DND-41 (cell line): ENCODE measurements at regions not wholly inside any gene's neighbourhood (a gene's known extent, or its start where the extent isn't known, plus 50 kb on each side); places are given as distances from the start of the nearest gene placed in this dataset.

Experiments
- ATAC-seq: fragments of 200-7000 bp; cut with Tn5 transposase; 3 replicates; pipeline ENCODE4 v1.9.1; 2021; ENCODE audit warnings: low read depth; ENCODE audit not compliant: insufficient read depth
- DNase-seq: peaks from one replicate; pipeline ENCODE4 v3.0.0-alpha.2; 2020
- H2AFZ ChIP-seq: 2 replicates; pipeline ENCODE4 v1.6.0; 2012; ENCODE audit warnings: low read depth, low read length
- H3K27ac ChIP-seq: 2 replicates; pipeline ENCODE4 v1.5.1; 2012; ENCODE audit warnings: low read length, inconsistent platforms
- H3K27me3 ChIP-seq: fragments of 200-600 bp; sonication (generic); 2 replicates; pipeline ENCODE4 v1.6.0; 2012; ENCODE audit warnings: low read length, mild to moderate bottlenecking, inconsistent platforms; ENCODE audit not compliant: insufficient read depth, poor library complexity
- H3K36me3 ChIP-seq: 2 replicates; pipeline ENCODE4 v1.5.1; 2012; ENCODE audit warnings: low read length, inconsistent platforms; ENCODE audit not compliant: insufficient read depth
- H3K4me1 ChIP-seq: 2 replicates; pipeline ENCODE4 v1.5.1; 2012; ENCODE audit warnings: mild to moderate bottlenecking, low read length; ENCODE audit not compliant: insufficient read depth
- H3K4me2 ChIP-seq: 2 replicates; pipeline ENCODE4 v1.6.0; 2012; ENCODE audit warnings: mild to moderate bottlenecking, moderate library complexity, low read length, inconsistent platforms; ENCODE audit not compliant: insufficient read depth
- H3K4me3 ChIP-seq, 2 experiments: fragments of 200-600 bp in 1 of 2; shearing (Covaris generic) in 1 of 2; 2 replicates each; pipeline ENCODE4 v1.5.1; 2012 to 2016; ENCODE audit warnings: inconsistent platforms in 2 of 2, low read length in 2 of 2, mild to moderate bottlenecking in 2 of 2, low read depth in 1 of 2, moderate library complexity in 1 of 2
- H3K79me2 ChIP-seq: 2 replicates; pipeline ENCODE4 v1.6.0; 2012; ENCODE audit warnings: low read length, inconsistent platforms; ENCODE audit not compliant: insufficient read depth
- H3K9ac ChIP-seq: 2 replicates; pipeline ENCODE4 v1.6.0; 2012; ENCODE audit warnings: low read depth, mild to moderate bottlenecking, inconsistent platforms, low read length, moderate library complexity
- H3K9me3 ChIP-seq: 2 replicates; pipeline ENCODE4 v1.5.1; 2012; ENCODE audit warnings: low read length, moderate library complexity, mild to moderate bottlenecking, inconsistent platforms; ENCODE audit not compliant: insufficient read depth, severe bottlenecking
- H4K20me1 ChIP-seq: 2 replicates; pipeline ENCODE4 v1.6.0; 2012; ENCODE audit warnings: low read length; ENCODE audit not compliant: insufficient read depth
- CTCF ChIP-seq: IDR thresholded peaks from 2 replicates; pipeline ENCODE4 v1.5.1; 2012; ENCODE audit warnings: borderline replicate concordance, low read length, moderate library complexity, mild to moderate bottlenecking; ENCODE audit not compliant: poor library complexity, severe bottlenecking; ENCODE audit errors: extremely low read depth
- EZH2 ChIP-seq: IDR thresholded peaks from 3 replicates; pipeline ENCODE4 v1.6.1; 2012; ENCODE audit warnings: borderline replicate concordance, low read depth, mild to moderate bottlenecking, moderate library complexity, low read length, inconsistent platforms; ENCODE audit not compliant: severe bottlenecking

DNA sequence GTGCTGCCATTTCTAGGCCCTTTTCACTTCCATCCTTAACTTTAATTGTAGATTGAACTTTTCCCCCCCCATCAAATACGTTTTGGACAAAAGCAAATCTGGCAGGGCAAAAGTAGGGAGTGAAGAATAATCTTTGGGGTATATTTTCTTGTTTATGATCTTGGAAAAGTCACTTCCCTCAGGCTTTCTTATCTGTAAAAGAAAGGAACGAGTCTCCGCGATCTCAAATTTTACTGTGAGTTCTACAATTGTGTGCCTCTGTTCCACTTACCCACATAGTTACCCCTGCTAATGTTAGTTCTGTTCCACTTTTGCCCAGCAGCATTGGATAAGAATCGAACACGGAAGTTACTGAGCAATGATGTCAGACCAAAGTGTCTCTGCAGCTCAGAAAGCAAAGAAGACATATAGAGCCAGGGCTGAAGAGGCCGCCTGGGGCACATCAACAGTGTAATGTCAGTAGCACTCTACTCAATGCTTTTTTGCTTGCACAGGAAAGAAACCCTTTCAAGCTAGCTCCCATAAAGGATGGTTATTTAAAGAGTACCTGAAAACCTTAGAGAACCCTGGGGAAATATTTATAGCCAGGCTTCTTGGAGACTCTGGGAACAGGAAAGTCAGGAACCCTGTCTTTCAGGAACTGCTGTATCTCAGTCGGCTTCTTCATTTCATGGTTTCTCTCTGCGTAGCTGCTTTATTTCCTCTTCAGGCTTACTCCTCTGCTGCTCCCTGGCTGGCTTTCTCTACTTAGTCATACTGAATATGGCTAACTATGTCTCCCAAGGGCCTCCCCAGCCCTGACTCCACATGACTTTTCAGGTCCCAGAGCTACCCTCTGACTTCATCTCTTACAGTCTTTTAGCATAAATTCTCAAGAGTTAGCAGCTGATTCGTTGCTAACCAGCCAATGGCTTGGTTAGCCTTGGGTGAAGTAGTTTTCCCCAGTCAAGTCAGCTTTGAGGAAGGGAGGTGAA, 123.7 kb upstream of the FAM3C start:
- Histone ChIP-seq H3K36me3 (no peaks in the 10 kb centered on the region), H3K27ac (no peak overlapping the region), H3K79me2 (no peaks in the 10 kb centered on the region), H3K4me1 (no peaks in the 10 kb centered on the region), H3K9me3 (no peaks in the 10 kb centered on the region), H3K9ac (no peak overlapping the region), H3K27me3 (peaks cover under 1% of the 10 kb centered on the region), H3K4me2 (no peak overlapping the region), H2AFZ (no peak overlapping the region), H4K20me1 (no peaks in the 10 kb centered on the region), H3K4me3 (no peak overlapping the region)
- DNase-seq (no peak), ATAC-seq (no peak)
- no peak for TF ChIP-seq EZH2
- no peak for TF ChIP-seq CTCF

GRCh38 chr7:121517591-121517990, 121.5 kb upstream of the FAM3C start:
- H3K79me2 ChIP-seq = no peaks in the 10 kb centered on the region
- H3K27ac ChIP-seq = no peak overlapping the region
- no peak for TF ChIP-seq CTCF
- no peak for TF ChIP-seq EZH2
- no peaks in the 10 kb centered on the region for H3K27me3 ChIP-seq
- H4K20me1 ChIP-seq = no peaks in the 10 kb centered on the region
- no peak for DNase-seq
- no peak overlapping the region for H3K4me2 ChIP-seq
- ATAC-seq = no peak
- H3K4me1 ChIP-seq = no peaks in the 10 kb centered on the region
- no peaks in the 10 kb centered on the region for H3K9me3 ChIP-seq
- no peak overlapping the region for H3K4me3 ChIP-seq
- no peak overlapping the region for H3K9ac ChIP-seq
- H3K36me3 ChIP-seq = no peaks in the 10 kb centered on the region
- no peak overlapping the region for H2AFZ ChIP-seq

DNA sequence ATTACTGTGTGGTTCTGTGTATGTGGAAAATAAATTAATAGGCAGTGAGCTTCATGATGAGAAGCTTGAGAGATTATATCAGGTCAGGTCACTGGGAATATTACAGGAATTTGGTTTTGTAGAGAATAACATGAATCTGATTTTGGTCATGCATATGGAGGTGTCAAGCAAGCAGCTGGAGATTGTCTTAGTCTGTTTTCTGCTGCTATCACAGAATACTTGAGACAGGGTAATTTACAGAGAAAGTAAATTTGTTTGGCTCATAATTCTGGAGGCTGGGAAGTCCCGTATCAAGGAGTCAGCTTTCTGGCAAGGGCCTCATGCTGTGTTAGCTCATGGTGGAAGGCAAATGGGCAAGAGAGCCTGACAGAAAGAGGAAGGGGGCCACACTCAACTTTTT, 120.7 kb upstream of the FAM3C start:
- H3K9ac ChIP-seq = no peak overlapping the region
- no peak overlapping the region for H2AFZ ChIP-seq
- no peaks in the 10 kb centered on the region for H4K20me1 ChIP-seq
- DNase-seq (no peak), ATAC-seq (no peak)
- H3K4me1 ChIP-seq = no peaks in the 10 kb centered on the region
- no peaks in the 10 kb centered on the region for H3K9me3 ChIP-seq
- H3K4me3 ChIP-seq = no peak overlapping the region
- no peaks in the 10 kb centered on the region for H3K79me2 ChIP-seq
- no peak for TF ChIP-seq CTCF
- no peaks in the 10 kb centered on the region for H3K36me3 ChIP-seq
- no peak overlapping the region for H3K27ac ChIP-seq
- H3K4me2 ChIP-seq = no peak overlapping the region
- H3K27me3 ChIP-seq = no peaks in the 10 kb centered on the region
